T-helper 9 cell (primary cell): ENCODE measurements at regions not wholly inside any gene's neighbourhood (a gene's known extent, or its start where the extent isn't known, plus 50 kb on each side); places are given as distances from the start of the nearest gene placed in this dataset.
"Not testable (repeated sequence)": the region's sequence is repeated elsewhere in the genome, so short reads cannot be mapped to it uniquely, and the experiment has no call there.

Experiments used
- DNase-seq: peaks from one replicate; pipeline ENCODE4 v3.0.0-alpha.2; 2020

- no peak for DNase-seq
Observed at GRCh38 chr4:118410138-118410537, 57.3 kb upstream of the PRSS12 start.

GRCh38 chr4:118417325-118417724 lies 64.5 kb upstream of the PRSS12 start:
- no peak for DNase-seq

GRCh38 chr4:118417800-118418199 lies 65.0 kb upstream of the PRSS12 start:
- not testable (repeated sequence) for DNase-seq

GRCh38 chr4:118418396-118418795 lies 65.6 kb upstream of the PRSS12 start:
- not testable (repeated sequence) for DNase-seq

GRCh38 chr4:118419626-118420025 lies 66.8 kb upstream of the PRSS12 start:
- not testable (repeated sequence) for DNase-seq

- not testable (repeated sequence) for DNase-seq
Observed at GRCh38 chr4:118424062-118424461, 71.3 kb upstream of the PRSS12 start.

- DNase-seq, result not testable (repeated sequence)
Observed at GRCh38 chr4:118428881-118429280, 76.1 kb upstream of the PRSS12 start.

- DNase-seq, result not testable (repeated sequence)
Observed at GRCh38 chr4:118432359-118432758, 79.6 kb upstream of the PRSS12 start.

- not testable (repeated sequence) for DNase-seq
Observed at GRCh38 chr4:118433612-118434375, 81.0 kb upstream of the PRSS12 start.

- DNase-seq, result not testable (repeated sequence)
Observed at GRCh38 chr4:118435415-118435814, 82.6 kb upstream of the PRSS12 start.

GRCh38 chr4:118442115-118442837 lies 89.5 kb upstream of the PRSS12 start:
- not testable (repeated sequence) for DNase-seq

- DNase-seq, result not testable (repeated sequence)
Observed at GRCh38 chr4:118447397-118447796, 94.6 kb upstream of the PRSS12 start.

GRCh38 chr4:118454857-118455256 lies 102.1 kb upstream of the PRSS12 start:
- DNase-seq, result not testable (repeated sequence)

GRCh38 chr4:118461435-118461834 lies 108.6 kb upstream of the PRSS12 start:
- not testable (repeated sequence) for DNase-seq

- DNase-seq, result not testable (repeated sequence)
Observed at GRCh38 chr4:118465831-118466230, 113.0 kb upstream of the PRSS12 start.

- not testable (repeated sequence) for DNase-seq
Observed at GRCh38 chr4:118474001-118474626, 121.3 kb upstream of the PRSS12 start.

- DNase-seq, result not testable (repeated sequence)
Observed at GRCh38 chr4:118474771-118475170, 122.0 kb upstream of the PRSS12 start.

- DNase-seq, result not testable (repeated sequence)
Observed at GRCh38 chr4:118475901-118476300, 123.1 kb upstream of the PRSS12 start.

- not testable (repeated sequence) for DNase-seq
Observed at GRCh38 chr4:118477826-118478225, 125.0 kb upstream of the PRSS12 start.

GRCh38 chr4:118485801-118486314 lies 133.1 kb upstream of the PRSS12 start:
- DNase-seq, result not testable (repeated sequence)

- DNase-seq, result not testable (repeated sequence)
Observed at GRCh38 chr4:118492963-118493362, 140.2 kb upstream of the PRSS12 start.

GRCh38 chr4:118494437-118494836 lies 141.6 kb upstream of the PRSS12 start:
- not testable (repeated sequence) for DNase-seq

- not testable (repeated sequence) for DNase-seq
Observed at GRCh38 chr4:118502967-118503366, 150.2 kb upstream of the PRSS12 start.
